GM10847 (cell line): ENCODE measurements at regions not wholly inside any gene's neighbourhood (a gene's known extent, or its start where the extent isn't known, plus 50 kb on each side); places are given as distances from the start of the nearest gene placed in this dataset.

Experiments
- POLR2A ChIP-seq: IDR thresholded peaks from 2 replicates; pipeline ENCODE4 v1.6.1; 2011; ENCODE audit not compliant: insufficient read length; ENCODE audit errors: extremely low read depth

- TF ChIP-seq POLR2A, result no peak
Measured at GRCh38 chr20:53794529-53795115, 201.0 kb upstream of the ZNF217 start.

GRCh38 chr20:53793783-53794383 is 200.2 kb upstream of the ZNF217 start:
- TF ChIP-seq POLR2A, result no peak

GRCh38 chr20:53792946-53793536 is 199.4 kb upstream of the ZNF217 start:
- TF ChIP-seq POLR2A, result no peak

GRCh38 chr20:53789989-53790675 is 196.5 kb upstream of the ZNF217 start:
- TF ChIP-seq POLR2A, result no peak

- TF ChIP-seq POLR2A, result no peak
Measured at GRCh38 chr20:53788253-53789022, 194.8 kb upstream of the ZNF217 start.

- no peak for TF ChIP-seq POLR2A
Measured at GRCh38 chr20:53786445-53787267, 193.0 kb upstream of the ZNF217 start.

- TF ChIP-seq POLR2A, result no peak
Measured at GRCh38 chr20:53786071-53786444, 192.4 kb upstream of the ZNF217 start.

GRCh38 chr20:53785320-53785719 is 191.7 kb upstream of the ZNF217 start:
- TF ChIP-seq POLR2A, result no peak

GRCh38 chr20:53783768-53784167 is 190.1 kb upstream of the ZNF217 start:
- no peak for TF ChIP-seq POLR2A

- no peak for TF ChIP-seq POLR2A
Measured at GRCh38 chr20:53782612-53783246, 189.1 kb upstream of the ZNF217 start.

GRCh38 chr20:53779822-53780221 is 186.2 kb upstream of the ZNF217 start:
- no peak for TF ChIP-seq POLR2A

GRCh38 chr20:53778736-53779135 is 185.1 kb upstream of the ZNF217 start:
- no peak for TF ChIP-seq POLR2A

GRCh38 chr20:53778041-53778516 is 184.4 kb upstream of the ZNF217 start:
- TF ChIP-seq POLR2A, result no peak

GRCh38 chr20:53776858-53777257 is 183.2 kb upstream of the ZNF217 start:
- no peak for TF ChIP-seq POLR2A

- TF ChIP-seq POLR2A, result no peak
Measured at GRCh38 chr20:53774461-53775203, 181.0 kb upstream of the ZNF217 start.
